NCI-H82 treated with DMSO at 0.1 percent for 48 hours (cell line): ENCODE measurements at regions not wholly inside any gene's neighbourhood (a gene's known extent, or its start where the extent isn't known, plus 50 kb on each side); places are given as distances from the start of the nearest gene placed in this dataset.

Source experiments
- DNase-seq: peaks from one replicate; lab custom pipeline; 2025; ENCODE audit not compliant: unreplicated experiment; lab: John Stamatoyannopoulos, UW

DNA sequence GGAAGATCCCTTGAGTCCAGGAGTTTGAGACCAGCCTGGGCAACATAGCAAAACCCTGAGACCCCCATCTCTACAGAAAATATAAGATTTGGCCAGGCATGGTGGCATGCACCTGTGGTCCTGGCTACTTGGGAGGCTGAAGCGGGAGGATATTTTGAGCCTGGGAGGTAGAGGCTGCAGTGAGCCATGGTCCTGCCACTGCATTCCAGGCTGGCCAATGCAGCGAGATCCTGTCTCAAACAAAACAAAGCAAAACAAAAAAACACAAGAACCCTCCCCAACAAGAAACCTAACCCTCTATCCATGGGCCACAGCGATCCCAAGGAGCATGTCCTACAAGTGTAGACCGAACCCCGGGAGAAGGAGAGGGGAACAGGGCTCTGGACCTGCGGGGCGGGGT, 133.3 kb downstream of the MGAT5B start:
- no peak for DNase-seq

DNA sequence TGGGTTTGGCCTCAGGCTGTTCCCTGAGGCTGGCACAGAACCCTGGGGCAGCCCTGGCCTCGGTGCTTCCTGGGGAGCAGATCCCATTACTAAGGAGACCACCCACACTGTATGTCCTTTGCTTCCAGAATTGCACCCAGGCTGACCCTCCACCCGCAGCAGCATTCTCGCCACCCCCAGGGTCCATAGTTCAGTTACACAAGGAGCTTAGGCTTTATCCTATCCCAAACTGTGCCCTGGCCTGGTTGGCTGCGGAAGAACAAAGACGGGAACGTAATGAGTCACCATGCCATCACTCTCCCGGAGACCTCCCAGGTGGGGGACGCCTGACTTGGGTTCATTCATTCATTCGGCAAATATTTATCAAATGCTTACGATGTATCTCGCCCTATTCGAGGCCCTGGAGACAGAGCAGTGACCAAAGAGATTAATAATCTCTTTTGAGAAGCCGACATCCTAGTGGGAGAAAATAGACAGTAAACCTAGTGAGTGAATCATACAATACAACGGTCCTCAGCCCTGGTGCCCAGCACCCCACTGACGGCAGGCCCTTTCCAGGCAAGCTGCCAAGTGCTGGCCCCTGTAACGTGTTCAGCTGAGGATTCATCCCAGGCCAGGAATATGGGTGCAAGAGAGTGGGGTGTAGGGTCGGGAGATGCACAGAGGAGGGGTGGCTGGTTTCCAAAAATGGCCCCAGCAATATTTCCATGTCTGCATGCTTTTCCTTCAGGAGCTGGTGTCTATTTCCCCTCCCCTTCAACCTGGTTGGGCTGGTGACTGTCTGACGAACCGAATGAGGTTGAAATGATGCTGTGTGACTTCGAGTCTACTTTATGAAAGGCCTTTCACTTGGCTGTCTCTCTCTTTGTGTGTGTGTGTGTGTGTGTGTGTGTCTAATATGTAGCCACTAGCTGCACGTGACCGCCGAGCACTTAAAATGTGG, 134.2 kb downstream of the MGAT5B start:
- no peak for DNase-seq

DNA sequence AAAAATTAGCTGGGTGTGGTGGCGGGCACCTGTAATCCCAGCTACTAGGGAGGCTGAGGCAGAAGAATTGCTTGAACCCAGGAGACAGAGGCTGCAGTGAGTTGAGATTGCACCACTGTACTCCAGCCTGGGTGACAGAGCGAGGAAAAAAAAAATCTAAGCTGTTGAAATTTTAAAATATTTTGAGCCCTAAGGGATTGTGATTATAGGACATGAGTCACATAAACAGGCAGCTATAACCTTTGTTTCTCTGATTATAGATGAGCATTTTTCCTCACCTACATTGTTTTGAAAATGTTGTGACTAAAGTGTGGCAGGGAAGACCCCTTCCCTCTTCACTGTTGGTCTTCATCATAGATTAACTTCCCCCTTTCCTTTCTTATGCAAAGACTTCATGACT, 135.5 kb downstream of the MGAT5B start:
- no peak for DNase-seq

DNA sequence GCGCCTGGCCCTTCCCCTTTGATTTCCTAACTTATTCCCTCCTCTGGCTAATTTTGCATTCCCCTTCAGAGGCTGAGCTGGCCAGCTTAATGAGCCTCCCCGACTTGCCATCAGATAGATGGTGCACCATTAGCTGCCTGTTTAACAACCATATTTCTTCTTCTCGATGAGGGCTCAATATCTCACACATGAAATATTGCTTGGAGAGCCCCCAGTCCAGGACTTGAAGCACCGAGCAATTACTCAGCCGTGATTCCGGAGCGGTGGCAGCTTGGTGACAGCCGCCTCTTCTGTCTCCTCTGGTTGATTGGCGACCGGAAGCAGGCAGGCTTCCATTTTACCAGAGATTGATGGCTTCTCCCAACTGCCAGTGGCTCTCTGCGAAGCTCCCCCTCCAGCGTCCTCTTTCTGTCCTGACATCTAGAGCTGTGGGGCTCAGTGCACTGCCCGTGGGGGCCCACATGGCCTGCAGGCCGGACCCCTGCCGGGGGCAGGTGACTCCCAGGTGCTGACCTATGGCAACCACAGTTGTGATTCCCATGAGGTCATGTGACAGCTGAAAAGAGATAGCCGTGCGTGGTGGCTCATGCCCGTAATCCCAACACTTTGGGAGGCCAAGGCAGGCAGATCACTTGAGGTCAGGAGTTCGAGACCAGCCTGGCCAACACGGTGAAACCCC, 133.7 kb upstream of the SEC14L1 start:
- no peak for DNase-seq

DNA sequence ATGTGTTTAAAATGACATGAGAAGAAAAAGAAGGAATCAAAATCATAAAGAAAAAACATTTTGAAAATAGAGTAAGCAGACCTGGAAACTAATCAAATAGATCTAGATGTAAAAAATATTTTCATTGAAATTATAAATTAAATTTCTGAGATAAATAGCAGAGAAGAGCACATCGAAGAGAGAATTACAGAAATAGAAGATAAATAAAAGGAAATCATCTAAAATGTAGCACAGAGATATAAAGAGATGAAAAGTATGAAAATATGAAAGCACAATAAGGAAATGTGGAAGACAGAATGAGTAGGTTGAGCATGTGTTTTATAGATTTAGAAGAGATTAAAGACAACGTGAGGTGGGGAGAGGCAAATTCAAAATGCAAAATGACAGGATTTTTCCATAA, 130.9 kb upstream of the SEC14L1 start:
- no peak for DNase-seq

DNA sequence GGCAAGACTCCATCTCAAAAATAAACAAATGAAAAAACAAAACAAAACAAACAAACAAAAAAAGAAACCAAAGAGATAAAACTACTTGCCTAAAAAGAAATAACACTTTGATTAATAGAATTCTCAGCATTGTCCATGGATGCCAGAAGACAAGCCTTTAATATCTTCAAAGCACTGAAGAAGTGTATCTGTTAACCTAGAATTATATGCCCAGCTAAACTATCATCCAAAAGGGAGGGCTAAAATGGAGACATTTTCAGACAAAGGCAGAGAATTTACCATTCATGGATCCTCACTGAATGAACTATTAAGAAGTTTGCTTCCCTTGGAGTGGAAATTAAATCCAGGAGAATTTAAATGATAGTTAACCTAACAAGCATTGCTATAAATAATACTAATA, 130.1 kb upstream of the SEC14L1 start:
- no peak for DNase-seq

DNA sequence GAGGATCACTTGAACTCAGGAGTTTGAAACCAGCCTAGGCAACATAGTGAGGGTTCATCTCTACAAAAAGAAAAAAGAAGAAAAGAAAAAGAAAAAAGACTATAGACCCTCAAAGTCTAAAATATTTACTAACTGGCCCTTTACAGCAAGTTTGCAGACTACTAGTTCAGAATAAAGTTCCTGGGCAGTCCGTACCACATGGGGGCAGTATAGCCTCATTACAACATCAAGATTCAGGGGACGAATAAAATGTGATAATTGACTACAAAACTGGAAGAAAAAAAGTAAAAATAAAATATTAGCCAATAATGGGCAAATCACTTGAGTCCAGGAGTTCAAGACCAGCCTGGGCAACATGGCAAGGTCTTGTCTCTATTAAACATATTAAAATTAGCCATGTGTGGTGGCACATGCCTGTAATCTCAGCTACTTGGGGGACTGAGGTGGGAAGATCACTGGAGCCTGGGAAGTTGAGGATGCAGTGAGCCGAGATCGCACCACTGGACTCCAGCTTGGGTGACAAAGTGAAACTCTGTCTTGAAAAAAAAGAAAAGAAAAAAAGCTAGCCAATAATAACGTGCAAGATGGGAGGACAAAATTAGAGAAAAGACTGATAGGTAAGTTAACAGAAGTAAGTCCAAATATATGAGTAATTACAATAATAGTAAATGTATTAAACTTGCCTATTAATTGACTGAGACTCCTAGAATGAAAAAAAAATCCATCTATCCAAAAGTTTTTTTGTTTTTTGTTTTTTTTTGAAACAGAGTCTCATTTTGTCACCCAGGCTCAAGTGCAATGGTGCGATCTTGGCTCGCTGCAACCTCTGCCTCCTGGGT, 129.4 kb upstream of the SEC14L1 start:
- peak; percentile 23 for DNase-seq

DNA sequence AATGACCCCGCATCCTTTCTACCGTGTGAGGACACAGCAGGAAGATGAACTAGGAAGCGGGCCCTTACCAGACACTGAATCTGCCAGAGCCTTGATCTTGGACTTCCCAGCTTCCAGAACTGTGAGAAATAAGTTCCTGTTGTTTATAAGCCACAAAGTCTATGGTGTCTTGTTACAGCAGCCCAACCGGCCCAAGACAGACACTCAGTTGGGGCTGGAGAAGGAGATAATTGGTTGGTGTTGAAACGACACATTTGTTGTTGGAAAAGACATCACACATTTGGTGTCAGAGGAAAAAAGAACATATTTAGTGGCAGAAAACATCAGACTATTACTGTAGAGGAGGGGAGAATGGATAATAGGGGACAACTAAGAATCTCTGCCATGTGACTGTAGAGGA, 122.3 kb upstream of the SEC14L1 start:
- no peak for DNase-seq

DNA sequence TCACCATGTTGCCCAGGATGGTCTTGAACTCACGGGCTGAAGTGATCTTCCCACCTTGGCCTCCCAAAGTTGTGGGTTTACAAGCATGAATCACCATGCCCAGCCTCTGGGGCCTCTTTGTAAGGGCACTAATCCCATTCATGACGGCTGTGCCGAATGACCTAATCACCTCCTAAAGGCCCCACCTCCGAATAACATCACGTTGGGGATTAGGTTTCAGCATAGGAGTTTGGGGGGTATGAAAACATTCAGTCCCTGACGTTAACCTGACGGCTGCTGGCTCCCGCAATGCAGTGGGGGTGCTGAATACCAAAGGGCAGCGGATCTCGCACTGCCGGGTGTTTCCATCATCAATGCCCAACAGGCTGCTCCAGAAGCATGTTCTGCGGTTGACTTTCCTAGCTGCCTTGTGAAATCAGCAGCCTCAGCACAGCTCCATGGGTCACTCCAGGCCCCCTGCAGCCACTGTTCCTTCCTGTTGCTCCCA, 120.8 kb upstream of the SEC14L1 start:
- DNase-seq, result peak; percentile 16

DNA sequence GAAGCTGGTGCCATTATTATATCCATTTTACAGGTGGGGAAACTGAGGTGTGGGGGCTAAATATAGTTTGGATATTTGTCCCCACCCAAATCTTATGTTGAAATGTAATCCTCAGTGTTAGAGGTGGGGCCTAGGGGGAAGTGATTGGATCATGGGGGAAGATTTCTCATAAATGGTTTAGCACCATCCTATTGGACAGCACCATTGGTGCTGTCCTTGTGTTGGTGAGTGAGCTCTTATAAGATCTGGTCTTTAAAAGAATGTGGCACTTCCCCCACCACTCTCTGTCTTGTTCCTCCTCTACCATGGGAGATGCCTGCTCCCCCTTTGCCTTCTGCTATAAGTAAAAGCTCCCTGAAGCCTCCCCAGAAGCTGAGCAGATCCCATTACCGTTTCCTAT, 119.8 kb upstream of the SEC14L1 start:
- DNase-seq, result no peak

DNA sequence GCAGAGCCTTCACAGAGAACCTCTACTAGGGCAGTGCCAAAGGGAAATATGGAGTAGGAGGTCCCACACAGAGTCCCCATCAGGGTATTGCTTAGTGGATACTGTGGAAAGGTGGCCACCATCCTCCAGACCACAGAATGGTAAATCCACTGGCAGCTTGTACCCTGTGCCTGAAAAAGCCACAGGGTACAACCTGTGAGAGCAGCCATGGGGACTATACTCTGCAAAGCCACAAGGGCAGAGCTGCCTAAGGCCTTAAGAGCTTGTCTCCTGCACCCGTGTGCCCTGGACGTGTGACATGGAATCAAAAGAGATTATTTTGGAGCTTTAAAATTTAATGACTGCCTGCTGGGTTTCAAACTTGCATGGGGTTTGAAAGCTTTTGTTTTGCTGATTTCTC, 118.0 kb upstream of the SEC14L1 start:
- no peak for DNase-seq

DNA sequence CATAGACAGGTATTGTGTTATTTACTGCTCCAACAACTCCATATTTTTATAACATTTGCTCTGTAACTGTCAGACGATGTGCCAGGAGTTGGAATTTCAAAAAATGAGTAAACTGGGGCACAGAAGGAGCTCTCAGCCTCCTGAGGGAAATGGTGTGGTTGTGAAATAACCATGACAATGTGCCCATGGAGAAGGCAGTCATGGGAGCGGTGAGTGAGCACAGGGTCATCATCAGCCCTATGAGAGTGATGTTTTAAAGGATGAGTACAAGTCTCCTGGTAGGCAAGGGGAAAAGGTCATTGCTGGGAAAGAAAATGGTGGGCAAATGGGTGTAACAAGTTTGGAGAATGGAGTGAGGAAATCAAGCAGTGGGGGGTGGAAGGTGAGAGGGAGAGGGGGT, 115.0 kb upstream of the SEC14L1 start:
- DNase-seq, result no peak

DNA sequence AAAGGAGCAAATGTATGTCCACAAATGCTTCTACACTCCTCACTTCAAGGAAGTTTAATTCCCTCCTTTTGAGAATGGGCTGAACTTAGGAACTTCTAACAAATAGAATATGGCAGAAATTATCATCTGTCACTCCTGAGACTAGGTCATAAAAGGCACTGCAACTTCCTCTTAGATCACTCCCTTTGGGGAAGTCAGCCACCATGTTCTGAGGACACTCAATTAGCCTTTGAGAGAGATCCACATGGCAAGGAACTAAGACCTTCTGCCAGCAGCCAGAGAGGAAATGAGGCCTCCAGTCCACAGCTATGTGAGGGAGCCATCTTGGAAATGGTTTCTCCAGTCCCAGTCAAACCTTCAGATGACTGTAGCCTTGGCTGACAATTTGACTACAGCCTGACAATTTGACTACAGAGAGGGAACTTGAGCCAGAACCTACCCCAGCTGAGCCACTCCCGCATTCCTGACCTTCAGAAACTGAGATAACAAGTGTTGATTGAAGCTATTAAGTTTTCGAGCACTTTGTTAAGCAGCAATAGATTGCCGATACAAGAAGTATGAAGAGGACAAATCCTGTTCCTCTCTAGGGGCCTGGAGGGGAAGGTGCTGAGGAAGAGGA, 113.4 kb upstream of the SEC14L1 start:
- DNase-seq, result no peak

DNA sequence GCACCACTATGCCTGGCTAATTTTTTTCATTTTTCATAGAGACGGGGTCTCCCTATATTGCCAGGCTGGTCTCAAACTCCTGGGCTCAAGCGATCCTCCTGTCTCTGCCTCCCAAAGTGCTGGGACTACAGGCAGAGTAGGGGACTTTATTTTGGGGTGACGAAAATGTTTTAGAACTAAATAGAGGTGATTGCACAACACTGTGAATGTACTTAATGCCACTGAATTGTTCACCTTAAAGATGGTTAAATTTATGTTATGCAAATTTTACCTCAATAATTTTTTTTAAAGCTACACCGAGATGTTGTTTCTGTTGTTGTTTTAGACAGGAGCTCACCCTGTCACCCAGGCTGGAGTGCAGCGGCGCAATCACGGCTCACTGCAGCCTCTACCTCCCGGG, 111.9 kb upstream of the SEC14L1 start:
- no peak for DNase-seq

DNA sequence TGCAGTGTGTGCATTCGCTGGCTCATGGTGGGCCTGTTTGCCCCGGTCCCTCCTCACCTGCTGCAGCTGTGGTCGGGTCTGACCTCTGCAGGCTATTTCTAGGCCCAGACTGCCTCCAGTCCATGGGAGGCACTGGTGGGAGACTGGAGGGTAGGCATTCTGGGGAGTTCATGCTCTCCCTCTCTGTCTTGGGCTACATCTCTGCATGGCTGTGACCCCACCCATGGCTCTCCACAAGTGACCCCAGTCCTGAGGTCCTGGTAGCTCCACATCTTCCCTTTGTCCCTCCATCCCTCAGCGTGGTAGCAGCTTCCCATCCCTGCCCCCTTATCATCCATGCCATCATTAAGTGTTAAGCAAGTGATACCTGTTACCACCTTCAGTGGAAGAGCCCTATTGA, 107.8 kb upstream of the SEC14L1 start:
- DNase-seq, result no peak

DNA sequence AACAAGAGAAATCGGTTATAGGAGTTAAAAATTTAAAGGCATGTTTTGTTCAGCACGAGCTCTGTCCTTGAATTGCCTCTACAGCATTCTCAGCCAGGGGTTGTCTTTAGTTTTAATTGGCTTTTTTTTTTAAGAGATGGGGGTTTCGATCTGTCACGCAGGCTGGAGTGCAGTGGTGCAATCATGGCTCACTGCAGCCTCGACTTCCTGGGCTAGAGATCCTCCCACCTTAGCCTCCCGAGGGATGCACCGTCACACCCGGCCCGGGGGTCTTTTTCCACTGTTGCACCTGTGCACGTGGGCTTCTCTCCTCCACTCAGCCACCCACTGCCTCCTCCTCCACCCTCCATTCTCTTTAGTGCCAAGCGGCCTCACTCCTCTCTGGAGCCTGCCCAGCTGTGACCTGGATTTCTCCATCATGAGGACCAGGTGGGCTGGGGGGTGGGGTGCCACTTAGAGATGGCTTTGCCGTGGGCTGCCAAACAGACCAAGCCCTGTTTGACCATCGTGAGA, 106.8 kb upstream of the SEC14L1 start:
- DNase-seq, result no peak

DNA sequence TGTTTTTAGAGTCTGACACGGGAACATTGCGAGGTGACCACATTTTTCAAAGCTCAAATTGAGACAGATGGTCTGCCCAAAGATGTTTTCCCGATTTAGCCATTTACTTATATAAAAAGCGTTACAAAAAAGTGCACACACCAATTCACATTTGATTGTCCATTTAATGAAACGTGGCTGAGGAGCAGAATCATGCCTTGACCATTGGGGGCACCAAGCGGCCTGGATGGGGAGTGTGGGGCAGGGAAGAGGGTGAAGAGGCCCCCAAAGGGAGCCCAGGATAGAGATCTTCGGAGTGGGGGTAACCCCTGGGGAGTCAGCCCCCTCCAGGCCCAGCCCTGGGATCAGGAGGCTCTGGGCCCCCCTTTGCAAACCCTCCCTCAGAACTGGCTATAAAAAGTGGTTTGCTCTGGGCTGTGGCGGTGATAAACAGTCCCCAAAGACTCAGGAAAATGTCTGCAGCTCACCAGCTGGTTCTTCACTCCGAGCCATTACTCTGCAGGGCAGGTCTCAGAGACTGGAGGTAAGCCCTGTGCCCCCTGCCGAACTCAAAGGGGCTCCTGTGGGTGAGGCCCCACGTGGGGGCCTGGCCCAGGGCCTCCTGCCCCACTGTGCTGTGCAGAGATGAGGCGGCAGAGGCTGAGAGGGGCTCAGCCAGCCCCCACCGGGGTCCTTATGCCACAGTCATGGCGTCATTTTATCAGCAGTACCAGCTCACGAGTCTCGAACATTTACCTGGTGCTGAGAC, 105.9 kb upstream of the SEC14L1 start:
- no peak for DNase-seq

DNA sequence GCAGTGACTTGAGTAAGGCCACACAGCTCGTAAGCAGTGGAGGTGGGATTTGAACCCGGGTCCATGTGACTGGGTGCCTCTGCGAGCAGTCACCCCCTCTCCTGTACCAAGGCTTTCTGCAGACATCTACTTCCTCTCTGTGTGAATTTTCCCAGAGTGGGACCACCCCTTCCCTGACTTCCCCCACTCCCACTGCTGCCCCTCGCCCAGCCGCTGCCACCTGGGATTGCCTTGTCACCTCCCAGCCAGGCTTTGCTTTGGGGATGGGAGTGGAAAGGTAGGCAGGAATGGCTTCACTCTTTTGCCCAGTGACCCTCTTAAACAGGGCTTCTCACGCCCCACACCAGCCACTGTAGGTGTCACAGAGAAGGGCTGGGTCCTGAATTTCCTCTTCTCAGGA, 105.2 kb upstream of the SEC14L1 start:
- no peak for DNase-seq

DNA sequence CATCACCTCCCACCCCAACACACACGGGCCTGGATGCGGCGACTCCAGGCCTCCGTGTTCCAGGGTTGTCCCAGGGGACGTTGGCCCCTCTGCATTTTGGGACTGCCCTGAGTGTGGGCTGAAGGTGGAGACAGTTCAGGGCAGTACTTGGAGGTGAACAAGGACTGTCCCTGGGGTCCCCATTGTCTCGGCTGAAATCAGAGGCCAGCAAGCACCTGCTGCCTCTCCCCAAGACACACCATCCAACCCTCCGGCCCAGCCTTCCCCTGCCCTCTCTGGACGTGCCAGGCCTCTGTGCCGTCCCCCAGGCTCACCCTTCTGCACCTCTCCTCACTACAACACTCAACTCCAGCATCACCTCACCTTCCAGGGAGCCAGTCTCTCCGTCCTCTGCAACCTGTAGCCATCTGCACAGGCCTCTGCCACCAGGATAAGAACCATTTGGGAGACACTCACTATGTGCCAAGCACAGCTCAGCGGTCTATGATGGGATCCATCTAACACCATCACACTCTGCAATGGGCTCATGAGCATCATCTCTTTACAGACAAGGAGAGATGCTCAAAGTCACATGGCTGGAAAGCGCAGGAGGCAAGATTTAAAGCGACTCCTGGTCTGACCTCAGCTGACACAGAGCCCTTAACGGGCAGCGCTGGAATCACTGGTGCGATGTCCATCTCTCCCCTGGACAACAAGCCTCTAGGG, 104.5 kb upstream of the SEC14L1 start:
- DNase-seq, result no peak
